ENCODE measurements at regions not wholly inside any gene's neighbourhood (a gene's known extent, or its start where the extent isn't known, plus 50 kb on each side); places are given as distances from the start of the nearest gene placed in this dataset.

DNA sequence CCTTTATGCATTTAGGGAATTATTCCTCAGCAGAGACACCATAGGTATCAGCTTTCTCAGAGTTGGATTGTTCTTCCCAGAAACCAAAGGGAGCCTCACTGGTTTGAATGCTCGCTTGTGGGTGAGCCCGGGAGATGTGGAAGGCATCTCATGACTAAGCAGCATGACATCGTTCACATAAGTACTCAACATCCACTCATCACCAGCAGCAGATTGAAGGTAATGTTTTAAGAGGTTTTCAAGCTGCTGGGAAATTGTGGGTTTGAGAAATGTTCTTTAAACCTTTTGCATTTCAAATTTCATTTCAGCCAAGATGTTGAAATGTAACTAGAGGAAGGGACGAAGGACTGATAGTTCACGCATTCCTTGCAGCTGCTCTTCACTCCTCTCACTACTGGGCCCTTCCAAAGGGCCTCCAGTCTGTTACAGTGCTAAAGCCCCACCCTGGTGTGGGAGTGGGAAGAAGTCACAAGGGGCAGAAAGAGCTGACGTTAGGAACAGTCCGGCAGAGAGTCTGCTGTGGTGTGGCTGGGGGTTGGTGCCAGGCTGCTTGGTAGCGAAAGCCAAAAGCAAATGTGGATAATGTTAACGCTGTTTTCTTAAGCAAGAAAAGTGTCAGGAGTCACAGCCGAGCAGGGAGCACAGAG lies 324.5 kb upstream of the EPHA4 start:
- TF ChIP-seq, protein P1, sequence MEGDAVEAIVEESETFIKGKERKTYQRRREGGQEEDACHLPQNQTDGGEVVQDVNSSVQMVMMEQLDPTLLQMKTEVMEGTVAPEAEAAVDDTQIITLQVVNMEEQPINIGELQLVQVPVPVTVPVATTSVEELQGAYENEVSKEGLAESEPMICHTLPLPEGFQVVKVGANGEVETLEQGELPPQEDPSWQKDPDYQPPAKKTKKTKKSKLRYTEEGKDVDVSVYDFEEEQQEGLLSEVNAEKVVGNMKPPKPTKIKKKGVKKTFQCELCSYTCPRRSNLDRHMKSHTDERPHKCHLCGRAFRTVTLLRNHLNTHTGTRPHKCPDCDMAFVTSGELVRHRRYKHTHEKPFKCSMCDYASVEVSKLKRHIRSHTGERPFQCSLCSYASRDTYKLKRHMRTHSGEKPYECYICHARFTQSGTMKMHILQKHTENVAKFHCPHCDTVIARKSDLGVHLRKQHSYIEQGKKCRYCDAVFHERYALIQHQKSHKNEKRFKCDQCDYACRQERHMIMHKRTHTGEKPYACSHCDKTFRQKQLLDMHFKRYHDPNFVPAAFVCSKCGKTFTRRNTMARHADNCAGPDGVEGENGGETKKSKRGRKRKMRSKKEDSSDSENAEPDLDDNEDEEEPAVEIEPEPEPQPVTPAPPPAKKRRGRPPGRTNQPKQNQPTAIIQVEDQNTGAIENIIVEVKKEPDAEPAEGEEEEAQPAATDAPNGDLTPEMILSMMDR (IDR thresholded peaks at IDR 0.05; ENCODE audit: insufficient read depth, low read length), result no peak
- TF ChIP-seq, protein P2, sequence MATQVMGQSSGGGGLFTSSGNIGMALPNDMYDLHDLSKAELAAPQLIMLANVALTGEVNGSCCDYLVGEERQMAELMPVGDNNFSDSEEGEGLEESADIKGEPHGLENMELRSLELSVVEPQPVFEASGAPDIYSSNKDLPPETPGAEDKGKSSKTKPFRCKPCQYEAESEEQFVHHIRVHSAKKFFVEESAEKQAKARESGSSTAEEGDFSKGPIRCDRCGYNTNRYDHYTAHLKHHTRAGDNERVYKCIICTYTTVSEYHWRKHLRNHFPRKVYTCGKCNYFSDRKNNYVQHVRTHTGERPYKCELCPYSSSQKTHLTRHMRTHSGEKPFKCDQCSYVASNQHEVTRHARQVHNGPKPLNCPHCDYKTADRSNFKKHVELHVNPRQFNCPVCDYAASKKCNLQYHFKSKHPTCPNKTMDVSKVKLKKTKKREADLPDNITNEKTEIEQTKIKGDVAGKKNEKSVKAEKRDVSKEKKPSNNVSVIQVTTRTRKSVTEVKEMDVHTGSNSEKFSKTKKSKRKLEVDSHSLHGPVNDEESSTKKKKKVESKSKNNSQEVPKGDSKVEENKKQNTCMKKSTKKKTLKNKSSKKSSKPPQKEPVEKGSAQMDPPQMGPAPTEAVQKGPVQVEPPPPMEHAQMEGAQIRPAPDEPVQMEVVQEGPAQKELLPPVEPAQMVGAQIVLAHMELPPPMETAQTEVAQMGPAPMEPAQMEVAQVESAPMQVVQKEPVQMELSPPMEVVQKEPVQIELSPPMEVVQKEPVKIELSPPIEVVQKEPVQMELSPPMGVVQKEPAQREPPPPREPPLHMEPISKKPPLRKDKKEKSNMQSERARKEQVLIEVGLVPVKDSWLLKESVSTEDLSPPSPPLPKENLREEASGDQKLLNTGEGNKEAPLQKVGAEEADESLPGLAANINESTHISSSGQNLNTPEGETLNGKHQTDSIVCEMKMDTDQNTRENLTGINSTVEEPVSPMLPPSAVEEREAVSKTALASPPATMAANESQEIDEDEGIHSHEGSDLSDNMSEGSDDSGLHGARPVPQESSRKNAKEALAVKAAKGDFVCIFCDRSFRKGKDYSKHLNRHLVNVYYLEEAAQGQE (IDR thresholded peaks at IDR 0.05; ENCODE audit: insufficient replicate concordance, low read depth), result no peak
- TF ChIP-seq POLR2AphosphoS5 (IDR thresholded peaks at IDR 0.05; ENCODE audit: low read depth) (no peak), GABPA (IDR thresholded peaks at IDR 0.05; ENCODE audit: low read depth) (no peak)
